Stimulated activated CD4-positive, alpha-beta T cell treated with anti-CD3 and anti-CD28 coated beads, Interleukin-4, amount 100 ng/mL, for 4 hours (primary cell): ENCODE measurements at regions not wholly inside any gene's neighbourhood (a gene's known extent, or its start where the extent isn't known, plus 50 kb on each side); places are given as distances from the start of the nearest gene placed in this dataset.
A peak's percentile ranks its signal among the peaks of the same experiment; 100 is the strongest.

ENCODE experiments used
- DNase-seq, 2 experiments: peaks; one replicate each; pipeline ENCODE4 v3.0.0-alpha.2; 2020

- DNase-seq = no peak
Observed at GRCh38 chr10:43945094-43945730, 296.5 kb upstream of the ZNF32 start.

GRCh38 chr10:43944381-43945093, 295.9 kb upstream of the ZNF32 start:
- no peak for DNase-seq

GRCh38 chr10:43943818-43944360, 295.2 kb upstream of the ZNF32 start:
- no peak for DNase-seq

DNA sequence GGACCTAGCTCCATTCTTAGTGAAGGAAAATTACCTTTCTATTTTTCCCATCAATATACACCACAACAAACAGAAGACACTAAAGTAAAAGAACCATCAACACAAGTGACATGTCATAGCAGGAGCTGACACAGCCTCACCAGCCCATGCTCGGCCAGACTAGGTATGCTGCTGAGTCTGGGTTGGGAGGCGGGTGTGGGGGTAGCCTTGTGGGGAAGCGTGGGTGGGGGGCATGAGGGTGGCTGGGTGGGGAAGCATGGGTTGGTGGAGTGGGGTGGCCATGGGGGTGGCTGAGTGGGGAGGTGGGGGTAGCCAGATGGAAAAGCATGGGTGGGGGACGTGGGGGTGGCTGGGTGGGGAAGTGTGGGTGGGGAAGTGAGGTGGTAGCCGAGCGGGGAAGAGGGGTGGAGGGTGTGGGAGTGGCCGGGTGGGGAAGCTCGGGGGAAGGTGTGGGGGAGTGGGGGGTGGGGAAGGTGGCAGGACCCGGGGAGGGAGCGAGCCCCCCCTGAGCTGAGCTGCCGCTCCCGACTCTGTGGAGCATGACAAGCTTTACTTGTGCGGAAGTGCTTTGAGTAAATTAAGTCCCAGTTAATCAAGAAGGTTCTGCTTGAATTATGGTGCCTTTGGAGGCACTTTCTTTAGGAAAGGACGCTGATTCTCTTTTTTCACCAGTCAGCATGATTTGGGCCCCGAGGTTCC, 294.6 kb upstream of the ZNF32 start:
- peak in 1 of 2 experiments; percentile 48 for DNase-seq

DNA sequence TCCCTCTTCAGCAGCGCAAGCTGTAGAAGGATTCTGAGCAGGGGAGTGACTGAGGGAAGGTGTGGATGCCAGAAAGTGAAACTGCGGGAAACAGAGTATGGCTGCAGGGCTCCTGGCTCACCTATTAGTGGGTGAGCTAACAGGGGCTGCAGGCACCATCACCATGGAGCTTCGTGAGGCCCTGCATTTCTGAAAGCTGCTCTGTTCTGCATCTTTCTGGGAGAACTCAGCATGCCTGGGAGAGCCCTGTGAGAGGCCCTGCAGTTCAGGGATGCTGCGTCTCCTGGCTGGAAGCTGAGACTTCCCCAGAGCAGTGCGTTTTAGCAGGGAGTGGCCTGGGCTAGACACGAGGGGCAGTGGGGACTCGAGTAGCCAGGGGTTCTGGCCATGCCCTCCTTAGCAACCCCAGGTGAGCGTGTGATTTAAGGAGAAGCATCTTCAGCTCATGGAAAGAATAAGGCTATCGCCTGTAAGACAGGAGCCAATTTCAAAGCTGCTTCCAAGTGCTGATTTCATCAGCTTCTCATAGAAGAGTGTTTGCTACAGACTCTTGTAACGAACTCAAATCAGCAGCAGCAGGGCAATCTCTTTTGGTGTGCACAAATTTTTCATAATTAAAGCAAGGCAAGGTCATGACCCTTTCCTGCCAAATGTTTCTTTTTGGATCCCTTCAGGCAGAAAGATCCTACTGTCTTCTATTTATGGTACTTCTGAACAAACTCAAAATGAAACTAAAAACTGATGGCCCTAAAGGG, 293.6 kb upstream of the ZNF32 start:
- DNase-seq = no peak

- DNase-seq = no peak
Observed at GRCh38 chr10:43940898-43941837, 292.5 kb upstream of the ZNF32 start.

- no peak for DNase-seq
Observed at GRCh38 chr10:43939939-43940820, 291.5 kb upstream of the ZNF32 start.

- DNase-seq = no peak
Observed at GRCh38 chr10:43939389-43939938, 290.8 kb upstream of the ZNF32 start.

GRCh38 chr10:43938810-43939209, 290.1 kb upstream of the ZNF32 start:
- DNase-seq = no peak

DNA sequence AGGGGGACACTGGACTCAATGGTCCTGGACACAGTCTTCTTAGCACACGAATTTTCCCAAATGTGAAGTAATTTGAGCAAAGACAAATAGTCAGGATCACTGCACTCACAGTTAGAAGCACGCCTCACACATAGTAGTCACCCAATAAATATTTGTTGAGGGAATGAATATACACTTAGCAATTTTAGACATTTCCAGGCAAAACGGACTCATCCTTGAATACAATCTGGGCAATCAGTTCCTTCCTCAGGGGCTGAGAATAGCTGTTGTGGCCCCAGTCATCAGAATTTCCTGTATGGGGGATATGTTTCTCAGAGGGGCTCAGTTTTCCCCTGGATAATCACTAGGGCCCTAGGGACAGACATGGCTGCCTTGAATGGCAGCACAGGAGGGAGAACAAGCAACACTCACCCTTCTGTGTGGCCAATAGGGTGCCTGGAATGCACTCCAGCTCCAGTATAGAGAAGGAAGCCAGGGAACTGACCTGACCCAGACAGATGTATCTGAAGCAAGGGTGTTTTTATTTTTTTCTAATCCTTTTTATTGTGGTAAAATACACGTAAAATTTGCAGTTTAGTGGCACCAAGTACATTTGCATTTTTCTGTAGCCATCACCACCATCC, 282.7 kb upstream of the ZNF32 start:
- DNase-seq = no peak

GRCh38 chr10:43930777-43931176, 282.1 kb upstream of the ZNF32 start:
- DNase-seq = no peak

- DNase-seq = no peak
Observed at GRCh38 chr10:43930243-43930642, 281.6 kb upstream of the ZNF32 start.

DNA sequence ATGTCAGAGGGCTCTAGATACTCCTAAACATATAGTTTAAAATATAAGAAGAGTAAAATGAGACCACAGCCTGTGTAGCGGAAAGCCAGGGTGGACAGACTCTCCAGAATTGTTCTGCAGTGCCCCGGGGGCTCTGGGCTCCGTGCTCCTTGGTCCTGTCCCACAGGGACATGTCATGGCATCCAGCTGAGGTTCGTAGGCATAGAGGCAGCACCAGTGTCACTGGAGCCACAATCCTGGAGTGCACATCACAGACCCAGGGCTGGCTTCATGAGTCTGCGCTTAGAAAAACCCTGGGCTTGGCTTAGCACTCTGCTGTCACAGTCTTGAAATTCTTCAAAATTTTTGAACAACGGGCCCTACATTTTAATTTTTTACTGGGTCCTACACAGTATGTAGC, 280.4 kb upstream of the ZNF32 start:
- no peak for DNase-seq

- DNase-seq = no peak
Observed at GRCh38 chr10:43928425-43928968, 279.8 kb upstream of the ZNF32 start.

GRCh38 chr10:43926875-43927406, 278.3 kb upstream of the ZNF32 start:
- no peak for DNase-seq

- DNase-seq = no peak
Observed at GRCh38 chr10:43926371-43926770, 277.7 kb upstream of the ZNF32 start.

DNA sequence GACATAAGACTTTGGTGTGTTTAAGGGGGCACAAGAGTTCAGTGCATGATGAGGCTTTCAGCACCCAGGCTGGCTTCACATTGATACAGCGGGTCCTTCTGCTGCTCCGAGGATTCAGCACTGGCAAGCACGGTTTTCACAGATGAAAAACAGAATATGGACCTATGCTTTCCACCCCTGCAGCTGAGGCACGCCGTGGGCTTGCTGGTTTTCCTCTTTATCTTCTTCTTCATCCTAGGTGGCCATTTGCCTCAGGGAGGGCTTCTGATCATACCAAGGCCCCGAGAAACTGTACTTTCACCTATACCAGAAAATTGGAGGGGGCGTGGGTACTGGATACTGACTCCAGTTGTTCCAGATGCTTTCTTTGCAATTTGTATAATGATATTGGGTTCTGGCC, 277.1 kb upstream of the ZNF32 start:
- no peak for DNase-seq

DNA sequence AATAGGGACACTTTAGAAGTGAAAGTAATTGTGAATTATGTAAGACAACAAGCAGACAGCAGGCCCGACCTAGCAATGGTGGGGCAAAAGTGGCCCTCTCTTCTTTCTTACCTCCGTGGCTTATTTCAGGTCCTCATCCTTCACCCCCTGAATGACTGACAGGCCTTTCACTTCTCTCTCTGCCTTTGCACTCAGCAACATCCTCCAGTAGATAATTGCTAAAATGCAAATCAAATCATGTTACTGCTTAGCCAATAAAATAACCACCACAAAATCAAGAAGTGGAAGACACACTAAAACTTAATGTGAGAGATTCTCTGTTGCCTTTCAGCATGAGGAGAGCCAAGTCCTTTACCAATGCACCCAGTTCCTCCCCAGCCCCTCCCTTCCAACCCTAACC, 274.6 kb upstream of the ZNF32 start:
- no peak for DNase-seq
